GM12878 (cell line): ENCODE measurements at regions not wholly inside any gene's neighbourhood (a gene's known extent, or its start where the extent isn't known, plus 50 kb on each side); places are given as distances from the start of the nearest gene placed in this dataset.

ENCODE experiments used
- ATAC-seq: fragments of 200-7000 bp; cut with Tn5 transposase; 3 replicates; pipeline ENCODE4 v1.9.1; 2020; ENCODE audit warnings: mild to moderate bottlenecking, moderate library complexity
- BruUV-seq: library from RNA; stranded (reverse); fragments of 400-500 nt; replicated peaks from 2 replicates; lab custom pipeline; 2021; lab: Mats Ljungman, UMichigan
- CTCF ChIA-PET: fragments of 300-600 bp; sonication (Branson Sonifier 250); formaldehyde crosslinking; extraction: SDS; loops from one replicate; lab custom pipeline; 2021; ENCODE audit warnings: inconsistent platforms; lab: Yijun Ruan, JAX
- POLR2A ChIA-PET: fragments of 350-600 bp; formaldehyde crosslinking; extraction: SDS; loops from one replicate; lab custom pipeline; 2021; ENCODE audit warnings: inconsistent platforms; lab: Charles Lee
- RAD21 ChIA-PET: fragments of 300-600 bp; sonication (Branson Sonifier 250); formaldehyde crosslinking; loops from one replicate; lab custom pipeline; 2023; ENCODE audit warnings: antibody characterized with exemption; ENCODE audit not compliant: unreplicated experiment; lab: Charles Lee
- SMC1A ChIA-PET: fragments of 300-600 bp; sonication (Branson Sonifier 250); formaldehyde crosslinking; loops from one replicate; lab custom pipeline; 2023; ENCODE audit not compliant: unreplicated experiment, uncharacterized antibody; lab: Charles Lee
- DNase-seq: peaks from one replicate; pipeline ENCODE4 v3.0.0-alpha.2; 2011; ENCODE audit warnings: low read depth, low spot score
- FAIRE-seq: peaks from 3 replicates; lab custom pipeline; 2011; peaks lifted over from hg19 to GRCh38; lab: Jason Lieb, UNC
- H2AFZ ChIP-seq: 2 replicates; pipeline ENCODE4 v1.6.0; 2011; ENCODE audit warnings: low read depth, low read length, control low read depth; ENCODE audit not compliant: control insufficient read depth
- H3K27ac ChIP-seq: 2 replicates; pipeline ENCODE4 v1.5.1; 2011; ENCODE audit warnings: control low read depth; ENCODE audit not compliant: control insufficient read depth, insufficient read depth
- H3K27me3 ChIP-seq, 2 experiments: replicated peaks in 1 of 2; 2 replicates each; pipeline versions ENCODE4 v1.6.0 to v1.6.1; 2011; ENCODE audit warnings: low read length in 1 of 2; ENCODE audit not compliant: control insufficient read depth in 2 of 2, insufficient read depth in 2 of 2
- H3K36me3 ChIP-seq, 2 experiments: 2 replicates each; pipeline ENCODE4 v1.5.1; 2011; ENCODE audit warnings: low read length in 1 of 2; ENCODE audit not compliant: control insufficient read depth in 2 of 2, insufficient read depth in 2 of 2
- H3K4me1 ChIP-seq: 2 replicates; pipeline ENCODE4 v1.6.1; 2011; ENCODE audit warnings: mild to moderate bottlenecking, low read length, moderate library complexity, mixed read lengths; ENCODE audit not compliant: control insufficient read depth, insufficient read depth
- H3K4me2 ChIP-seq: 2 replicates; pipeline ENCODE4 v1.6.0; 2011; ENCODE audit warnings: control low read depth; ENCODE audit not compliant: control insufficient read depth, insufficient read depth
- H3K4me3 ChIP-seq: fragments of 200-600 bp; sonication (generic); 2 replicates; pipeline ENCODE4 v1.5.1; 2016
- H3K79me2 ChIP-seq: 2 replicates; pipeline ENCODE4 v1.6.0; 2011; ENCODE audit warnings: low read length; ENCODE audit not compliant: control insufficient read depth, insufficient read depth
- H3K9ac ChIP-seq: 2 replicates; pipeline ENCODE4 v1.8.0; 2011; ENCODE audit warnings: low read length, control low read depth, mixed read lengths; ENCODE audit not compliant: control insufficient read depth, insufficient read depth
- H3K9me3 ChIP-seq: replicated peaks from 3 replicates; pipeline ENCODE4 v1.5.1; 2011; ENCODE audit warnings: mild to moderate bottlenecking, low read length; ENCODE audit not compliant: control insufficient read depth, insufficient read depth
- H4K20me1 ChIP-seq: 2 replicates; pipeline ENCODE4 v1.6.0; 2011; ENCODE audit not compliant: control insufficient read depth, insufficient read depth
- CBFB ChIP-seq: IDR thresholded peaks from 2 replicates; pipeline ENCODE4 v1.6.1; 2016; ENCODE audit warnings: antibody characterized with exemption, low read depth
- CHD1 ChIP-seq: IDR thresholded peaks from 2 replicates; pipeline ENCODE4 v1.6.1; 2012; ENCODE audit warnings: low read depth, low read length, improper control_type of control experiment
- IRF4 ChIP-seq: IDR thresholded peaks from 2 replicates; pipeline ENCODE4 v1.6.1; 2011; ENCODE audit warnings: low read depth, low read length
- JUNB ChIP-seq: IDR thresholded peaks from 2 replicates; pipeline ENCODE4 v1.6.1; 2016; ENCODE audit warnings: antibody characterized with exemption, mild to moderate bottlenecking
- KLF5 ChIP-seq: fragments of 450-650 bp; IDR thresholded peaks from 2 replicates; pipeline ENCODE4 v1.6.1; 2014; ENCODE audit warnings: mild to moderate bottlenecking; ENCODE audit not compliant: partially characterized antibody
- MEF2A ChIP-seq: IDR thresholded peaks from 2 replicates; pipeline ENCODE4 v1.6.1; 2011; ENCODE audit warnings: low read depth, mild to moderate bottlenecking, low read length, moderate library complexity; ENCODE audit not compliant: insufficient read depth
- MTA2 ChIP-seq: fragments of 450-650 bp; IDR thresholded peaks from 2 replicates; pipeline ENCODE4 v1.6.1; 2016; ENCODE audit warnings: low read depth, mild to moderate bottlenecking, moderate library complexity
- NR2C2 ChIP-seq: IDR thresholded peaks from 2 replicates; pipeline ENCODE4 v1.6.1; 2011; ENCODE audit warnings: borderline replicate concordance, low read depth; ENCODE audit not compliant: control insufficient read depth, insufficient read length
- NR2F1 ChIP-seq: fragments of 450-650 bp; conservative IDR thresholded peaks from 2 replicates; pipeline ENCODE4 v1.6.1; 2017; ENCODE audit warnings: mild to moderate bottlenecking
- PML ChIP-seq: IDR thresholded peaks from 2 replicates; pipeline ENCODE4 v1.6.1; 2012; ENCODE audit warnings: low read length, inconsistent platforms
- RFX5 ChIP-seq: IDR thresholded peaks from 2 replicates; pipeline ENCODE4 v1.6.1; 2011; ENCODE audit warnings: low read depth, low read length, improper control_type of control experiment
- RUNX3 ChIP-seq: IDR thresholded peaks from 2 replicates; pipeline ENCODE4 v1.6.1; 2012; ENCODE audit warnings: low read length, inconsistent platforms
- SREBF1 ChIP-seq: IDR thresholded peaks from 2 replicates; pipeline ENCODE4 v1.6.1; 2012; ENCODE audit warnings: mild to moderate bottlenecking, low read length
- STAT3 ChIP-seq: IDR thresholded peaks from 2 replicates; pipeline ENCODE4 v1.6.1; 2011; ENCODE audit warnings: low read depth, low read length, improper control_type of control experiment
- ZNF24 ChIP-seq: fragments of 450-650 bp; IDR thresholded peaks from 2 replicates; pipeline ENCODE4 v1.6.1; 2017; ENCODE audit warnings: antibody characterized with exemption, mild to moderate bottlenecking
- ZNF622 ChIP-seq: fragments of 450-650 bp; IDR thresholded peaks from 2 replicates; pipeline ENCODE4 v1.6.1; 2017; ENCODE audit warnings: mild to moderate bottlenecking, inconsistent platforms
- ZZZ3 ChIP-seq: IDR thresholded peaks from 2 replicates; pipeline ENCODE4 v1.6.1; 2011; ENCODE audit warnings: low read depth; ENCODE audit not compliant: control insufficient read depth, insufficient read length
- WGBS: methylation state at CpG from one replicate; pipeline ENCODE4 v1.1.6; 2016; ENCODE audit warnings: low lambda C conversion rate; ENCODE audit not compliant: insufficient replicate concordance, insufficient coverage; ENCODE audit errors: missing lambda C conversion rate; 5-methylcytosine and 5-hydroxymethylcytosine counted together
- in situ Hi-C: fragments of 300-500 bp; cut with MboI; formaldehyde crosslinking; loops from 9 replicates; pipeline ENCODE4 v1.14.3; 2018; ENCODE audit warnings: mixed read lengths
- intact Hi-C: fragments of 100-400 bp; cut with micrococcal nuclease; formaldehyde crosslinking; loops from one replicate; pipeline ENCODE4 v1.14.2; 2022; ENCODE audit not compliant: unreplicated experiment
- TF ChIP-seq, protein P1 (sequence below): IDR thresholded peaks from 2 replicates; pipeline ENCODE4 v1.6.1; 2012; ENCODE audit warnings: low read depth, low read length, improper control_type of control experiment
- TF ChIP-seq, protein P2 (sequence below): IDR thresholded peaks from 2 replicates; pipeline ENCODE4 v1.6.1; 2012; ENCODE audit warnings: low read depth, low read length, improper control_type of control experiment

- no TSS peak for BruUV-seq
- in situ Hi-C loops: no loop called here
Observed at GRCh38 chr2:188701836-188702235, 272.3 kb upstream of the COL3A1 start.

DNA sequence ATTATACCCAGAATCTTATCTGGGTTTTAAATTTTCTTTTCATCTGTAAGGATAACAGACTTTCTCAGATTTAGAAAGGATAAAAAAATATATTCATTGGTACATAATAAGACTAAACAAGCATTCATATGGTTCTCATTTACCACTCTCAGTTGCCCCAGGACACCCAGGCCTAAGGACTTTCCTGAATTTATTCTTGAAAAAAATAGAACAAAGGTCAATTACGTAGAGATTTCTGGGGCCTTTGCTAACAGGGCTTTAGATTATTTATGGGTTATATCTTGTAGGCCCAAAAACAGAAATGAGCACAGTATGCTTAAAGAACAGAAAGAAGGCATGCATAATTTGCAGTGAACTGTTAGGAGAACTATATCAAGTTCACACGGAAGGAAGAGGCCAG lies 269.0 kb upstream of the COL3A1 start:
- ChIA-PET POLR2A (no interaction called here), CTCF (no interaction called here), SMC1A (interaction anchor here (1.1 kb wide), 1 partner anchor 15 kb away, joined by 3 read pairs; no protein-coding TSS in a partner anchor), RAD21 (no interaction called here)
- no peak for TF ChIP-seq ZNF24
- no peak for TF ChIP-seq ZNF622
- TF ChIP-seq SREBF1: no peak
- TF ChIP-seq CBFB: no peak
- TF ChIP-seq IRF4: no peak
- TF ChIP-seq KLF5: no peak
- no peak for TF ChIP-seq PML
- TF ChIP-seq MEF2A: no peak
- TF ChIP-seq, protein P1, sequence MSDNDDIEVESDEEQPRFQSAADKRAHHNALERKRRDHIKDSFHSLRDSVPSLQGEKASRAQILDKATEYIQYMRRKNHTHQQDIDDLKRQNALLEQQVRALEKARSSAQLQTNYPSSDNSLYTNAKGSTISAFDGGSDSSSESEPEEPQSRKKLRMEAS: no peak
- no peak for TF ChIP-seq STAT3
- no peak for TF ChIP-seq RFX5
- TF ChIP-seq, protein P2, sequence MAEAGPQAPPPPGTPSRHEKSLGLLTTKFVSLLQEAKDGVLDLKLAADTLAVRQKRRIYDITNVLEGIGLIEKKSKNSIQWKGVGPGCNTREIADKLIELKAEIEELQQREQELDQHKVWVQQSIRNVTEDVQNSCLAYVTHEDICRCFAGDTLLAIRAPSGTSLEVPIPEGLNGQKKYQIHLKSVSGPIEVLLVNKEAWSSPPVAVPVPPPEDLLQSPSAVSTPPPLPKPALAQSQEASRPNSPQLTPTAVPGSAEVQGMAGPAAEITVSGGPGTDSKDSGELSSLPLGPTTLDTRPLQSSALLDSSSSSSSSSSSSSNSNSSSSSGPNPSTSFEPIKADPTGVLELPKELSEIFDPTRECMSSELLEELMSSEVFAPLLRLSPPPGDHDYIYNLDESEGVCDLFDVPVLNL: no peak
- TF ChIP-seq NR2C2: no peak
- no peak for TF ChIP-seq NR2F1
- TF ChIP-seq ZZZ3: no peak
- DNase-seq (no peak), FAIRE-seq (no peak), ATAC-seq (no peak)
- Histone ChIP-seq H3K9ac (no peak overlapping the region), H3K4me2 (no peak overlapping the region), H3K9me3 (no peaks in the 10 kb centered on the region), H2AFZ (no peak overlapping the region), H3K79me2 (no peaks in the 10 kb centered on the region), H3K27ac (no peak overlapping the region), H3K4me1 (no peaks in the 10 kb centered on the region), H3K4me3 (no peak overlapping the region), H4K20me1 (no peaks in the 10 kb centered on the region), H3K36me3 (no peaks in the 10 kb centered on the region), H3K27me3 (no peaks in the 10 kb centered on the region)
- in situ Hi-C loops: no loop called here
- intact Hi-C loops: no loop called here
- WGBS: 22% methylated on average over 2 of the region's 2 CpGs
- no TSS peak for BruUV-seq

More at GRCh38 chr2:188701836-188702235, 272.3 kb upstream of the COL3A1 start:
- H3K79me2 ChIP-seq: no peaks in the 10 kb centered on the region
- no peaks in the 10 kb centered on the region for H4K20me1 ChIP-seq
- no peak for FAIRE-seq
- no peaks in the 10 kb centered on the region for H3K4me1 ChIP-seq
- CTCF ChIA-PET: no interaction called here
- H3K9me3 ChIP-seq: no peaks in the 10 kb centered on the region
- no peak overlapping the region for H3K4me2 ChIP-seq
- POLR2A ChIA-PET: no interaction called here
- no peaks in the 10 kb centered on the region for H3K27me3 ChIP-seq
- RAD21 ChIA-PET: no interaction called here
- WGBS: 2% methylated on average over 2 of the region's 2 CpGs
- H3K4me3 ChIP-seq: no peak overlapping the region
- H3K27ac ChIP-seq: no peak overlapping the region
- no peak for DNase-seq
- intact Hi-C loops: no loop called here
- peak; percentile 64 for ATAC-seq
- SMC1A ChIA-PET: no interaction called here
- H3K36me3 ChIP-seq: no peaks in the 10 kb centered on the region
- no peak overlapping the region for H2AFZ ChIP-seq
- H3K9ac ChIP-seq: no peak overlapping the region
- TF ChIP-seq MTA2 (peak; percentile 50; the same call in 1 of the 2 replicates), JUNB (0 out of 2 replicates have a peak, but pooled peaks have one; percentile 34), CHD1 (no peak), RUNX3 (peak; percentile 44; the same call in 1 of the 2 replicates)
- TF ChIP-seq, all 136 proteins: peak for 3
